ENCODE measurements at regions not wholly inside any gene's neighbourhood (a gene's known extent, or its start where the extent isn't known, plus 50 kb on each side); places are given as distances from the start of the nearest gene placed in this dataset.

- no peak for TF ChIP-seq CTCF (IDR thresholded peaks at IDR 0.05)
- Histone ChIP-seq H3K36me3 (no peaks in the 10 kb centered on the region), H3K27me3 (peaks cover 9% of the 10 kb centered on the region), H3K4me3 (ENCODE audit: low read depth in 1 of 2, low read length in 1 of 2) (no peak overlapping the region), H3K4me1 (ENCODE audit: control insufficient read depth in 1 of 2, insufficient read depth in 1 of 2, low read depth in 1 of 2, low read length in 1 of 2) (no peaks in the 10 kb centered on the region), H3K27ac (no peak overlapping the region), H3K9me3 (no peaks in the 10 kb centered on the region)
Measured at GRCh38 chr10:128295003-128295402, 168.8 kb upstream of the MKI67 start.

GRCh38 chr10:128296253-128297007 lies 170.2 kb upstream of the MKI67 start:
- no peaks in the 10 kb centered on the region for H3K9me3 ChIP-seq
- no peaks in the 10 kb centered on the region for H3K36me3 ChIP-seq
- H3K27me3 ChIP-seq = peaks cover 3% of the 10 kb centered on the region
- H3K4me1 ChIP-seq (ENCODE audit: control insufficient read depth in 1 of 2, insufficient read depth in 1 of 2, low read depth in 1 of 2, low read length in 1 of 2) = no peaks in the 10 kb centered on the region
- no peak overlapping the region for H3K27ac ChIP-seq
- no peak overlapping the region for H3K4me3 ChIP-seq (ENCODE audit: low read depth in 1 of 2, low read length in 1 of 2)
- TF ChIP-seq CTCF (IDR thresholded peaks at IDR 0.05) = no peak

- TF ChIP-seq CTCF (IDR thresholded peaks at IDR 0.05) = no peak
- H3K4me1 ChIP-seq (ENCODE audit: control insufficient read depth in 1 of 2, insufficient read depth in 1 of 2, low read depth in 1 of 2, low read length in 1 of 2) = no peaks in the 10 kb centered on the region
- H3K27me3 ChIP-seq = peaks cover 3% of the 10 kb centered on the region
- no peaks in the 10 kb centered on the region for H3K9me3 ChIP-seq
- H3K36me3 ChIP-seq = no peaks in the 10 kb centered on the region
- no peak overlapping the region for H3K4me3 ChIP-seq (ENCODE audit: low read depth in 1 of 2, low read length in 1 of 2)
- no peak overlapping the region for H3K27ac ChIP-seq
Measured at GRCh38 chr10:128297709-128298378, 171.6 kb upstream of the MKI67 start.

GRCh38 chr10:128298587-128298986 lies 172.4 kb upstream of the MKI67 start:
- TF ChIP-seq CTCF (IDR thresholded peaks at IDR 0.05) = no peak
- Histone ChIP-seq H3K9me3 (no peaks in the 10 kb centered on the region), H3K36me3 (no peaks in the 10 kb centered on the region), H3K4me3 (ENCODE audit: low read depth in 1 of 2, low read length in 1 of 2) (no peak overlapping the region), H3K27me3 (peaks cover 3% of the 10 kb centered on the region), H3K27ac (no peak overlapping the region), H3K4me1 (ENCODE audit: control insufficient read depth in 1 of 2, insufficient read depth in 1 of 2, low read depth in 1 of 2, low read length in 1 of 2) (no peaks in the 10 kb centered on the region)

GRCh38 chr10:128300290-128300824 lies 174.1 kb upstream of the MKI67 start:
- no peaks in the 10 kb centered on the region for H3K36me3 ChIP-seq
- no peaks in the 10 kb centered on the region for H3K9me3 ChIP-seq
- no peak for TF ChIP-seq CTCF (IDR thresholded peaks at IDR 0.05)
- peaks cover 3% of the 10 kb centered on the region for H3K27me3 ChIP-seq
- H3K27ac ChIP-seq = no peak overlapping the region
- H3K4me1 ChIP-seq (ENCODE audit: control insufficient read depth in 1 of 2, insufficient read depth in 1 of 2, low read depth in 1 of 2, low read length in 1 of 2) = no peaks in the 10 kb centered on the region
- no peak overlapping the region for H3K4me3 ChIP-seq (ENCODE audit: low read depth in 1 of 2, low read length in 1 of 2)
